IMR-90 (cell line): ENCODE measurements at regions not wholly inside any gene's neighbourhood (a gene's known extent, or its start where the extent isn't known, plus 50 kb on each side); places are given as distances from the start of the nearest gene placed in this dataset.

Experiments
- BHLHE40 ChIP-seq: fragments of 150-350 bp; IDR thresholded peaks from 2 replicates; pipeline ENCODE4 v1.6.1; 2016; ENCODE audit warnings: mild to moderate bottlenecking, low read depth, low read length
- CEBPB ChIP-seq: IDR thresholded peaks from 2 replicates; pipeline ENCODE4 v1.6.1; 2012; ENCODE audit warnings: low read depth, low read length, improper control_type of control experiment
- CTCF ChIP-seq: conservative IDR thresholded peaks from 2 replicates; pipeline ENCODE4 v1.5.1; 2012; ENCODE audit warnings: mild to moderate bottlenecking, low read depth, low read length, improper control_type of control experiment
- ELK1 ChIP-seq: fragments of 150-350 bp; IDR thresholded peaks from 2 replicates; pipeline ENCODE4 v1.6.1; 2016; ENCODE audit warnings: low read depth, mild to moderate bottlenecking, low read length, moderate library complexity, borderline replicate concordance
- MAZ ChIP-seq: IDR thresholded peaks from 2 replicates; pipeline ENCODE4 v1.6.1; 2012; ENCODE audit warnings: low read depth, mild to moderate bottlenecking, low read length, improper control_type of control experiment, moderate library complexity, borderline replicate concordance
- NFE2L2 ChIP-seq: fragments of 150-350 bp; IDR thresholded peaks from 2 replicates; pipeline ENCODE4 v1.6.1; 2016; ENCODE audit warnings: low read depth, mild to moderate bottlenecking, low read length
- POLR2A ChIP-seq: IDR thresholded peaks from 2 replicates; pipeline ENCODE4 v1.6.1; 2012; ENCODE audit warnings: mild to moderate bottlenecking, low read depth, low read length
- RCOR1 ChIP-seq: IDR thresholded peaks from 2 replicates; pipeline ENCODE4 v1.6.1; 2012; ENCODE audit warnings: mild to moderate bottlenecking, low read length, improper control_type of control experiment; ENCODE audit not compliant: insufficient replicate concordance
- RFX5 ChIP-seq: IDR thresholded peaks from 2 replicates; pipeline ENCODE4 v1.8.0; 2012; ENCODE audit warnings: low read depth, mild to moderate bottlenecking, low read length, moderate library complexity
- USF2 ChIP-seq: fragments of 150-350 bp; IDR thresholded peaks from 2 replicates; pipeline ENCODE4 v1.6.1; 2017; ENCODE audit warnings: mild to moderate bottlenecking, antibody characterized with exemption, low read length, low read depth

- no peak for TF ChIP-seq NFE2L2
- no peak for TF ChIP-seq CTCF
- no peak for TF ChIP-seq USF2
- no peak for TF ChIP-seq CEBPB
- no peak for TF ChIP-seq POLR2A
- TF ChIP-seq BHLHE40 = no peak
- no peak for TF ChIP-seq MAZ
- TF ChIP-seq ELK1 = no peak
- no peak for TF ChIP-seq RCOR1
- TF ChIP-seq RFX5 = no peak
These were observed 119.7 kb downstream of the PTPRS start for GRCh38 chr19:5220866-5221265.
